Nephron (organoid): ENCODE measurements at regions not wholly inside any gene's neighbourhood (a gene's known extent, or its start where the extent isn't known, plus 50 kb on each side); places are given as distances from the start of the nearest gene placed in this dataset.
"Not testable (repeated sequence)": the region's sequence is repeated elsewhere in the genome, so short reads cannot be mapped to it uniquely, and the experiment has no call there.

Experiments used
- H3K27ac Mint-ChIP-seq, 3 experiments: 2 replicates each; pipeline ENCODE4 v1.8.0; 2020; ENCODE audit warnings: mixed read lengths in 3 of 3, mild to moderate bottlenecking in 2 of 3, moderate library complexity in 1 of 3
- H3K27me3 Mint-ChIP-seq: 2 replicates; pipeline ENCODE4 v1.8.0; 2021; ENCODE audit warnings: low read depth, mild to moderate bottlenecking, moderate library complexity, mixed read lengths
- H3K36me3 Mint-ChIP-seq: 2 replicates; pipeline ENCODE4 v1.8.0; 2020; ENCODE audit warnings: low read depth, mixed read lengths
- H3K4me1 Mint-ChIP-seq: 2 replicates; pipeline ENCODE4 v1.8.0; 2020; ENCODE audit warnings: mixed read lengths
- H3K4me3 Mint-ChIP-seq, 3 experiments: 2 replicates each; pipeline ENCODE4 v1.8.0; 2020; ENCODE audit warnings: mild to moderate bottlenecking in 3 of 3, mixed read lengths in 3 of 3, moderate library complexity in 2 of 3
- H3K9me3 Mint-ChIP-seq: 2 replicates; pipeline ENCODE4 v1.8.0; 2020; ENCODE audit warnings: mixed read lengths
- TF ChIP-seq, protein P1 (sequence below), 3 experiments: fragments of 200-600 bp; sonication (generic); IDR thresholded peaks; one replicate each; pipeline ENCODE4 v1.5.0; 2021; ENCODE audit warnings: antibody characterized with exemption in 3 of 3; ENCODE audit not compliant: unreplicated experiment in 3 of 3

DNA sequence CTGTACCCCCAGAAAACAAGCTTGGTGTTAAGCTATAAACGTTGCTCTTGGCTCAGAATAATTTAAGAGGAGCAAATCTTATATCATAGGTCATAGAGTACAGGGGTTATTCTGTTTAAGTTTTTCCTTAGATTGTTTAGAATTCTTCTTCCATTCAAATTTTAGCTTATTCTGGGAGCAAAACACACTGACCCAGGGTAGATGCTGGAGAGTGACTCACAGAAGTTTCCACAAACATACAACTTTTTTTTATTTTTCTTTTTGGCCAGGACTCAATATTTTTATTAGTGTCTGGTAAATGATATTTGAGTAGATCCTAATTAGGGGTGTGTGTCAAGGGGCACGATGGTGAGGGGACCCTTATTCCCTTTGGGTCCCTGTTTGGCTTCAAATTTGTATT is 71.5 kb upstream of the PSME4 start:
- Mint-ChIP-seq H3K4me3 (no peak overlapping the region), H3K27me3 (no peaks in the 10 kb centered on the region), H3K4me1 (no peaks in the 10 kb centered on the region), H3K27ac (no peak overlapping the region), H3K36me3 (peaks cover 12% of the 10 kb centered on the region), H3K9me3 (peaks cover 5% of the 10 kb centered on the region)
- TF ChIP-seq, protein P1, sequence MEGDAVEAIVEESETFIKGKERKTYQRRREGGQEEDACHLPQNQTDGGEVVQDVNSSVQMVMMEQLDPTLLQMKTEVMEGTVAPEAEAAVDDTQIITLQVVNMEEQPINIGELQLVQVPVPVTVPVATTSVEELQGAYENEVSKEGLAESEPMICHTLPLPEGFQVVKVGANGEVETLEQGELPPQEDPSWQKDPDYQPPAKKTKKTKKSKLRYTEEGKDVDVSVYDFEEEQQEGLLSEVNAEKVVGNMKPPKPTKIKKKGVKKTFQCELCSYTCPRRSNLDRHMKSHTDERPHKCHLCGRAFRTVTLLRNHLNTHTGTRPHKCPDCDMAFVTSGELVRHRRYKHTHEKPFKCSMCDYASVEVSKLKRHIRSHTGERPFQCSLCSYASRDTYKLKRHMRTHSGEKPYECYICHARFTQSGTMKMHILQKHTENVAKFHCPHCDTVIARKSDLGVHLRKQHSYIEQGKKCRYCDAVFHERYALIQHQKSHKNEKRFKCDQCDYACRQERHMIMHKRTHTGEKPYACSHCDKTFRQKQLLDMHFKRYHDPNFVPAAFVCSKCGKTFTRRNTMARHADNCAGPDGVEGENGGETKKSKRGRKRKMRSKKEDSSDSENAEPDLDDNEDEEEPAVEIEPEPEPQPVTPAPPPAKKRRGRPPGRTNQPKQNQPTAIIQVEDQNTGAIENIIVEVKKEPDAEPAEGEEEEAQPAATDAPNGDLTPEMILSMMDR (IDR thresholded peaks at IDR 0.05; ENCODE audit: unreplicated experiment in 3 of 3): no peak

DNA sequence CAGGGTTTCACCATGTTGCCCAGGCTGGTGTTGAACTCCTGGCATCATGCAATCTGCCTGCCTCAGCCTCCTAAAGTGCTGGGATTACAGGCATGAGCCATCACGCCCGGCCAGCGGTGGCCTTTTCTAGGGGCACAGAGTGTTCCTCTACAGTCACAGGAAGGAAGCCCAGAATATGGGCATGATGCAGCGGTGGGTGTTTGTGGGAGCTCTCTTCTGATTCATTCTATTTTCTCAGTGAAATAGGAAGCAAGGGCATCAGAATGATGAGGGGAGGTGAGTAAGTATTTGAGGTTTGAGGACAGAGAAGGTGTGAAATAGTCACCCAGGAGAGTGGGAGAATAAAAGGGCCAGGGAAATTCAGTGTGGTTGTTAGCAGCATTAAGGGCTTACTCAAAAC is 70.3 kb upstream of the PSME4 start:
- Mint-ChIP-seq H3K4me1 (no peaks in the 10 kb centered on the region), H3K36me3 (peaks cover 12% of the 10 kb centered on the region), H3K9me3 (peaks cover 5% of the 10 kb centered on the region), H3K27ac (no peak overlapping the region), H3K27me3 (no peaks in the 10 kb centered on the region), H3K4me3 (no peak overlapping the region)
- TF ChIP-seq, protein P1 (IDR thresholded peaks at IDR 0.05; ENCODE audit: unreplicated experiment in 3 of 3): no peak

DNA sequence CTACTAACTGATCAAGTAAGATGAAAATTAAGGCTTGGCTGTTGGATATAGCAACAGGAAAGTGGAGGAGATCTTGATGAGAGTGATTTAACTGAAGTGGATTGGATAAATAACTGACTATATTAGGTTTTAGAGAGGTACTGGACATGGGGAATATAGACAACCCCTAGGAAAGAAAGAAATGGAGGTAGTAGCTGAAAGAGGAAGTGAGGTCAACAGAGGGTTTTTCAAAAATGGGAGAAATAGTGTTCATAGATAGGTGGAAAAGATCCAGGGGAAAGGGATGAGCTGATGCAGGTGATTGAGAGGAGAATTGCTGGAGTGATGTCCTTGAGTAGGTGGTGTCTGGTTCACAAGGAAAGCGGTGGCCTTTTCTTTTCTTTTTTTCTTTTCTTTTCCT is 69.9 kb upstream of the PSME4 start:
- TF ChIP-seq, protein P1 (IDR thresholded peaks at IDR 0.05; ENCODE audit: unreplicated experiment in 3 of 3): no peak
- no peaks in the 10 kb centered on the region for H3K27me3 Mint-ChIP-seq
- H3K4me3 Mint-ChIP-seq: no peak overlapping the region
- no peaks in the 10 kb centered on the region for H3K4me1 Mint-ChIP-seq
- peaks cover 12% of the 10 kb centered on the region for H3K36me3 Mint-ChIP-seq
- H3K9me3 Mint-ChIP-seq: peaks cover 5% of the 10 kb centered on the region
- no peak overlapping the region for H3K27ac Mint-ChIP-seq

DNA sequence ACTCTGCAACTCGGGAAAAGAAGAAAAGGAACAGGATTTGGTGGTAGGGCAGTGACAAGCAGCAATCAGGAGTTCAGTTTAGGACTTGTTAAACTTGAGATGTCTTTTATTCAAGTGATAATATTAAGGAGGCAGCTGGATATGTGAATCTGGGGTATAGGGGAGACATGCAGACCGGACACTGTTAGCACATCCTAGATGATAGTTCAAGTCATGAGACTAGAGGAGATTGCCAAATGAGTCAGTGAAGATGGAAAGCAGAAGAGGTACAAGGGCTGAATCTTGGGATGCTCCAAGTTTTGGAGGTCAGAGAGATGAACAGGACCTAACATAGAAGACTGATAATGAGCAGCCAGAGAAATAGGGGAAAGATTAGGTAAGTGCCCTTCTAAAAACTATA is 69.5 kb upstream of the PSME4 start:
- TF ChIP-seq, protein P1 (IDR thresholded peaks at IDR 0.05; ENCODE audit: unreplicated experiment in 3 of 3): no peak
- no peak overlapping the region for H3K27ac Mint-ChIP-seq

DNA sequence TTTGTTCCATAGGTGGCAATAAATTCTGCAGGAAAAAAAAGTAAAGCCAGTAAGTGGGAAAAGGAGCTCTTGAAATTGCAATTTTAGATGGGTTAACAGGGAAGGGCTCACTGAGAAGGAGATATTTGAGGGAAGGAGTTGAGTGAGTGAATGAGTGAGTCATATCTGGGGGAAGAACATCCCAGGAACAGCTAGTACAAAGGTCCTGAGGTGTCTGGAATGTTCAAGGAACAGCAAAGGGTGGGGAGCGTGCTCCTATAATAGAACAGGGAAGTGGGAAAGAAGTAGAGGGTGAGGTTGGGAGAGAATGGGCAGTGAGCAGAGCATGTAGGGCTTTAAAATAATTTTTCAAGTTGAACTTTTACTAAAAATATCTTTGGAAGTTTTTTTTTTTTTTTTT is 68.0 kb upstream of the PSME4 start:
- H3K4me3 Mint-ChIP-seq: no peak overlapping the region

More for the DNA sequence above, 69.5 kb upstream of the PSME4 start:
- Mint-ChIP-seq H3K9me3 (peaks cover 4% of the 10 kb centered on the region), H3K4me1 (no peaks in the 10 kb centered on the region), H3K4me3 (no peak overlapping the region), H3K36me3 (peaks cover 10% of the 10 kb centered on the region), H3K27me3 (no peaks in the 10 kb centered on the region)

DNA sequence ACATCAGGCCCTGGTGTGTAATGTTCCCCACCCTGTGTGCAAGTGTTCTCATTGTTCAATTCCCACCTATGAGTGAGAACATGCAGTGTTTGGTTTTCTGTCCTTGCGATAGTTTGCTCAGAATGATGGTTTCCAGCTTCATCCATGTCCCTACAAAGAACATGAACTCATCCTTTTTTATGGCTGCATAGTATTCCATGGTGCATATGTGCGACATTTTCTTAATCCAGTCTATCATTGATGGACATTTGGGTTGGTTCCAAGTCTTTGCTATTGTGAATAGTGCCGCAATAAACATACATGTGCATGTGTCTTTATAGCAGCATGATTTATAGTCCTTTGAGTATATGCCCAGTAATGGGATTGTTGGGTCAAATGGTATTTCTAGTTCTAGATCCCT is 60.5 kb upstream of the PSME4 start:
- H3K9me3 Mint-ChIP-seq: peaks cover 17% of the 10 kb centered on the region
- H3K4me1 Mint-ChIP-seq: peaks cover 23% of the 10 kb centered on the region
- not testable (repeated sequence) for H3K4me3 Mint-ChIP-seq, H3K36me3 Mint-ChIP-seq, H3K27me3 Mint-ChIP-seq, H3K27ac Mint-ChIP-seq

More for the DNA sequence above, 68.0 kb upstream of the PSME4 start:
- Mint-ChIP-seq H3K36me3 (peaks cover 2% of the 10 kb centered on the region), H3K27me3 (no peaks in the 10 kb centered on the region), H3K27ac (no peak overlapping the region), H3K4me1 (no peaks in the 10 kb centered on the region), H3K9me3 (no peaks in the 10 kb centered on the region)
- TF ChIP-seq, protein P1 (IDR thresholded peaks at IDR 0.05; ENCODE audit: unreplicated experiment in 3 of 3): no peak
